ENCODE measurements at regions not wholly inside any gene's neighbourhood (a gene's known extent, or its start where the extent isn't known, plus 50 kb on each side); places are given as distances from the start of the nearest gene placed in this dataset.
"Not testable (repeated sequence)": the region's sequence is repeated elsewhere in the genome, so short reads cannot be mapped to it uniquely, and the experiment has no call there.

- DNase-seq: no peak
- Histone ChIP-seq H3K9ac (ENCODE audit: extremely low read depth, low read length, poor library complexity, severe bottlenecking) (no peak overlapping the region), H3K27me3 (ENCODE audit: control insufficient read depth, insufficient read depth, low read length, poor library complexity, severe bottlenecking) (no peaks in the 10 kb centered on the region), H3K36me3 (ENCODE audit: control insufficient read depth, insufficient read depth, low read length) (no peaks in the 10 kb centered on the region), H3K9me3 (ENCODE audit: control insufficient read depth, low read length) (no peaks in the 10 kb centered on the region), H3K27ac (ENCODE audit: low read depth, low read length) (no peak overlapping the region), H3K4me3 (ENCODE audit: low read length) (no peak overlapping the region), H3K4me1 (ENCODE audit: control insufficient read depth, insufficient read depth, low read length) (no peaks in the 10 kb centered on the region)
- Mint-ChIP-seq H3K36me3 (ENCODE audit: low read depth) (no peaks in the 10 kb centered on the region), H3K4me3 (no peak overlapping the region), H3K27me3 (ENCODE audit: insufficient read depth) (peaks cover 1% of the 10 kb centered on the region), H3K9me3 (no peaks in the 10 kb centered on the region), H3K27ac (no peak overlapping the region), H3K4me1 (peaks cover 13% of the 10 kb centered on the region)
- TF ChIP-seq CTCF (conservative IDR thresholded peaks at IDR 0.05): no peak
- WGBS, 2 experiments (ENCODE audit: insufficient coverage in 1 of 2, insufficient read length in 1 of 2): 88% methylated on average over 1 of the region's 1 CpG; no CpG with 5 or more reads in 1 of the 2 experiments
Observed at GRCh38 chr20:58574469-58574868, 59.3 kb upstream of the APCDD1L start.

- no peaks in the 10 kb centered on the region for H3K4me1 ChIP-seq (ENCODE audit: control insufficient read depth, insufficient read depth, low read length)
- peaks cover 13% of the 10 kb centered on the region for H3K4me1 Mint-ChIP-seq
- WGBS, 2 experiments (ENCODE audit: insufficient coverage in 1 of 2, insufficient read length in 1 of 2): 89 to 90% methylated on average over 3 to 4 of the region's 4 CpGs
- H3K9ac ChIP-seq (ENCODE audit: extremely low read depth, low read length, poor library complexity, severe bottlenecking): no peak overlapping the region
- DNase-seq: no peak
- H3K27ac ChIP-seq (ENCODE audit: low read depth, low read length): no peak overlapping the region
- no peaks in the 10 kb centered on the region for H3K9me3 ChIP-seq (ENCODE audit: control insufficient read depth, low read length)
- peaks cover 1% of the 10 kb centered on the region for H3K27me3 Mint-ChIP-seq (ENCODE audit: insufficient read depth)
- H3K36me3 Mint-ChIP-seq (ENCODE audit: low read depth): no peaks in the 10 kb centered on the region
- no peak overlapping the region for H3K4me3 ChIP-seq (ENCODE audit: low read length)
- no peak overlapping the region for H3K4me3 Mint-ChIP-seq
- TF ChIP-seq CTCF (conservative IDR thresholded peaks at IDR 0.05): no peak
- no peak overlapping the region for H3K27ac Mint-ChIP-seq
- H3K27me3 ChIP-seq (ENCODE audit: control insufficient read depth, insufficient read depth, low read length, poor library complexity, severe bottlenecking): no peaks in the 10 kb centered on the region
- H3K9me3 Mint-ChIP-seq: no peaks in the 10 kb centered on the region
- H3K36me3 ChIP-seq (ENCODE audit: control insufficient read depth, insufficient read depth, low read length): no peaks in the 10 kb centered on the region
Observed at GRCh38 chr20:58573986-58574385, 58.8 kb upstream of the APCDD1L start.

- Mint-ChIP-seq H3K27ac (no peak overlapping the region), H3K36me3 (ENCODE audit: low read depth) (no peaks in the 10 kb centered on the region), H3K4me3 (no peak overlapping the region), H3K9me3 (no peaks in the 10 kb centered on the region), H3K27me3 (ENCODE audit: insufficient read depth) (peaks cover 1% of the 10 kb centered on the region), H3K4me1 (peaks cover 7% of the 10 kb centered on the region)
- no peak overlapping the region for H3K27ac ChIP-seq (ENCODE audit: low read depth, low read length)
- H3K27me3 ChIP-seq (ENCODE audit: control insufficient read depth, insufficient read depth, low read length, poor library complexity, severe bottlenecking): no peaks in the 10 kb centered on the region
- H3K9ac ChIP-seq (ENCODE audit: extremely low read depth, low read length, poor library complexity, severe bottlenecking): no peak overlapping the region
- no peak for TF ChIP-seq CTCF (conservative IDR thresholded peaks at IDR 0.05)
- H3K36me3 ChIP-seq (ENCODE audit: control insufficient read depth, insufficient read depth, low read length): no peaks in the 10 kb centered on the region
- WGBS, 2 experiments (ENCODE audit: insufficient coverage in 1 of 2, insufficient read length in 1 of 2): 90 to 97% methylated on average over 5 to 9 of the region's 9 CpGs
- no peak overlapping the region for H3K4me3 ChIP-seq (ENCODE audit: low read length)
- no peaks in the 10 kb centered on the region for H3K9me3 ChIP-seq (ENCODE audit: control insufficient read depth, low read length)
- no peaks in the 10 kb centered on the region for H3K4me1 ChIP-seq (ENCODE audit: control insufficient read depth, insufficient read depth, low read length)
- DNase-seq: no peak
Observed at GRCh38 chr20:58573257-58573656, 58.1 kb upstream of the APCDD1L start.

DNA sequence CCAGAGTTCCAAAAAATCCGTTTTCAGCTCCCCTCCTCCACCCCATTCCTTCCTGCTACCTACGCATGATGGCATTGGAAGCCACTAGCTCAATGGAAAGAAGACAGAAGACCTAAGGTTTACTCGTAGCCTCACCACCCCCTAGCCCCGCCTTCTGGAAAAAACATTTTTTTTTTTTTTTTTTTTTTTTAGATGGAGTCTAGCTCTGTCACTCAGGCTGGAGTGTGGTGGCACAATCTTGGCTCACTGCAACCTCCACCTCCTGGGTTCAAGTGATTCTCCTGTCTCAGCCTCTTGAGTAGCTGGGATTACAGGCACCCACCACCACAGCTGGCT, 57.2 kb upstream of the APCDD1L start:
- not testable (repeated sequence) for H3K4me1 ChIP-seq (ENCODE audit: control insufficient read depth, insufficient read depth, low read length); H3K9ac ChIP-seq (ENCODE audit: extremely low read depth, low read length, poor library complexity, severe bottlenecking); H3K4me1 Mint-ChIP-seq; H3K9me3 ChIP-seq (ENCODE audit: control insufficient read depth, low read length); H3K9me3 Mint-ChIP-seq; H3K27me3 ChIP-seq (ENCODE audit: control insufficient read depth, insufficient read depth, low read length, poor library complexity, severe bottlenecking); H3K36me3 ChIP-seq (ENCODE audit: control insufficient read depth, insufficient read depth, low read length); H3K27ac Mint-ChIP-seq; H3K27ac ChIP-seq (ENCODE audit: low read depth, low read length); H3K4me3 Mint-ChIP-seq; H3K27me3 Mint-ChIP-seq (ENCODE audit: insufficient read depth); DNase-seq; H3K36me3 Mint-ChIP-seq (ENCODE audit: low read depth); H3K4me3 ChIP-seq (ENCODE audit: low read length)
- WGBS, 2 experiments (ENCODE audit: insufficient coverage in 1 of 2, insufficient read length in 1 of 2): 87 to 94% methylated on average over 2 to 4 of the region's 4 CpGs

Measured in endodermal cell (in vitro differentiated cells).